ENCODE measurements at regions not wholly inside any gene's neighbourhood (a gene's known extent, or its start where the extent isn't known, plus 50 kb on each side); places are given as distances from the start of the nearest gene placed in this dataset.

GRCh38 chr15:81776976-81777375, 268.8 kb downstream of the MEX3B start:
- no peak for TF ChIP-seq CTCF (IDR thresholded peaks at IDR 0.05)
- no peak for TF ChIP-seq POLR2A (IDR thresholded peaks at IDR 0.05)
